ENCODE measurements at regions not wholly inside any gene's neighbourhood (a gene's known extent, or its start where the extent isn't known, plus 50 kb on each side); places are given as distances from the start of the nearest gene placed in this dataset.
"Not testable (repeated sequence)": the region's sequence is repeated elsewhere in the genome, so short reads cannot be mapped to it uniquely, and the experiment has no call there.

DNA sequence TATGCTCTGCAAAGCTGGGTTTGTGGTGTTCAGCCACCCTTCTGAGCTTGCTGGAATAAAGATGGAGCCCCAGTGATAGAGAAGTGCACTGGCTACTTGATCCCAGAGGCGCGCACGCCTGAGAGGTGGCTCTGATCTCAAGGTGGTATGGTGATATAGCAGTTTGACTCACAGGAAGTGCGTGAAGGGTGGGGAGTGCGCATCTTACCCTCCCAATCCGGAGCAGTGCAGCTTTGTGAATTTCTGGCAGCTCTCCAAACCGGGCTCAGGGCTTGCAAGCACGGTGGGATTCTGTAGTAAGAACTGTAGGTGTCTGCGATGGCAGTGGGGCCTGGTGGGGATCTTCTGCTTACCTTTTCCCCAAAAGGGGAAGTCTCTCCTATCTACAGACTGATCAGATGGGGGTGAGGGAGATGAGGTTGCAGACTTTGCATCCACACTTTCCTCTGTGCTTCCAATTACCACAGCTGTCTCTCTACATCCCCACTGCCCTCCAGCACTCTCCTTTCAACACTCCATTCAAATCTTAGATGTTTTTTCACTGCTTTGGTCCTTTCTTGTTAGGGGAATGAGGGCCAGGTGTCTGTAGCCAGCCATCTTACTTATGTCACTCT is 197.4 kb upstream of the SLC38A2 start:
- H3K27me3 Mint-ChIP-seq, result no peaks in the 10 kb centered on the region
- POLR2A ChIA-PET, result no interaction called here
- CTCF ChIA-PET, result no interaction called here

DNA sequence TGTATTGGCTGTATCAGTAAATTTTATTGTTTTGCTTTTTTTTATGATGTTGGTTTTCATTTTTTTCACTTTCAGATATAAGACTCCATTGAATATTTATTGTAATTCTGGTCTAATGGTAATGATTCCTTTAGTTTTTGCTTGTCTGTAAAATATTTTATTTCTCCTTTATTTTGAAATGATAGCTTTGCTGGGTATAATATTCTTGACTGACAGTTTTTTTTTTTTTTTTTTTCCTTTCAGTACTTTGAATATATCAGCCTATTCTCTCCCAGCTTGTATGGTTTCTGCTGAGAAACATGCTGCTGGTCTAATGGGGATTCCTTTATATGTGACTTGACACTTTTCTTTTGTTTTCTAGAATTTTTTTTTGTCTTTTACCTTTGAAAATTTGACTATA is 195.1 kb upstream of the SLC38A2 start:
- H3K4me3 ChIP-seq (ENCODE audit: control insufficient read depth in 1 of 2, extremely low read depth in 1 of 2, low read length in 1 of 2), result no peak overlapping the region
- H3K9me3 ChIP-seq, result peaks cover 8% of the 10 kb centered on the region
- H3K9me3 Mint-ChIP-seq, result peaks cover 10 to 46% (median 23%) of the 10 kb centered on the region in 3 donors
- H3K4me3 Mint-ChIP-seq, result no peak overlapping the region
- H3K4me1 ChIP-seq (ENCODE audit: control insufficient read depth in 1 of 2, extremely low read depth in 1 of 2, insufficient read depth in 2 of 2, low read length in 2 of 2), result peaks cover 0 to 3% of the 10 kb centered on the region in 2 experiments
- no peaks in the 10 kb centered on the region for H3K36me3 ChIP-seq (ENCODE audit: control insufficient read depth in 2 of 2, extremely low read depth in 1 of 2, insufficient read depth in 1 of 2, low read length in 1 of 2)
- ATAC-seq (replicated peaks in 1 of 4), result no peak
- H3K27me3 Mint-ChIP-seq, result no peaks in the 10 kb centered on the region
- ChIA-PET CTCF (interaction anchor here (0.6 to 1.1 kb wide), 3 partner anchors 52 to 996 kb away, joined by 3 read pairs; no protein-coding TSS in a partner anchor), POLR2A (interaction anchor here (0.6 kb wide), 2 partner anchors 731 to 883 kb away, joined by 3 read pairs; no protein-coding TSS in a partner anchor)
- H3K27ac ChIP-seq (ENCODE audit: low read length), result no peak overlapping the region
- H3K27me3 ChIP-seq (replicated peaks in 1 of 2; ENCODE audit: control insufficient read depth in 2 of 2, extremely low read depth in 1 of 2, insufficient read depth in 2 of 2, low read length in 1 of 2), result peaks cover 0 to 5% of the 10 kb centered on the region in 2 experiments
- H3K4me1 Mint-ChIP-seq, result peaks cover 0 to 4% (median 3%) of the 10 kb centered on the region in 3 donors
- H3K36me3 Mint-ChIP-seq, result peaks cover 33% of the 10 kb centered on the region
- H3K27ac Mint-ChIP-seq, result no peak overlapping the region
- no peak for DNase-seq

More for the DNA sequence above, 197.4 kb upstream of the SLC38A2 start:
- no peaks in the 10 kb centered on the region for H3K4me1 Mint-ChIP-seq
- ATAC-seq (replicated peaks in 1 of 4) (no peak), DNase-seq (no peak)
- WGBS (ENCODE audit: insufficient coverage), result 90% methylated on average over 6 of the region's 9 CpGs
- peaks cover 8% of the 10 kb centered on the region for H3K9me3 ChIP-seq
- peaks cover 28% of the 10 kb centered on the region for H3K36me3 Mint-ChIP-seq
- peaks cover 0 to 5% of the 10 kb centered on the region in 2 experiments for H3K27me3 ChIP-seq (replicated peaks in 1 of 2; ENCODE audit: control insufficient read depth in 2 of 2, extremely low read depth in 1 of 2, insufficient read depth in 2 of 2, low read length in 1 of 2)
- H3K4me1 ChIP-seq (ENCODE audit: control insufficient read depth in 1 of 2, extremely low read depth in 1 of 2, insufficient read depth in 2 of 2, low read length in 2 of 2), result no peaks in the 10 kb centered on the region
- no peak overlapping the region for H3K27ac Mint-ChIP-seq
- no peak overlapping the region for H3K4me3 Mint-ChIP-seq
- H3K36me3 ChIP-seq (ENCODE audit: control insufficient read depth in 2 of 2, extremely low read depth in 1 of 2, insufficient read depth in 1 of 2, low read length in 1 of 2), result no peaks in the 10 kb centered on the region
- no peak overlapping the region for H3K4me3 ChIP-seq (ENCODE audit: control insufficient read depth in 1 of 2, extremely low read depth in 1 of 2, low read length in 1 of 2)
- H3K27ac ChIP-seq (ENCODE audit: low read length), result no peak overlapping the region
- peaks cover 10 to 37% (median 21%) of the 10 kb centered on the region in 3 donors for H3K9me3 Mint-ChIP-seq

DNA sequence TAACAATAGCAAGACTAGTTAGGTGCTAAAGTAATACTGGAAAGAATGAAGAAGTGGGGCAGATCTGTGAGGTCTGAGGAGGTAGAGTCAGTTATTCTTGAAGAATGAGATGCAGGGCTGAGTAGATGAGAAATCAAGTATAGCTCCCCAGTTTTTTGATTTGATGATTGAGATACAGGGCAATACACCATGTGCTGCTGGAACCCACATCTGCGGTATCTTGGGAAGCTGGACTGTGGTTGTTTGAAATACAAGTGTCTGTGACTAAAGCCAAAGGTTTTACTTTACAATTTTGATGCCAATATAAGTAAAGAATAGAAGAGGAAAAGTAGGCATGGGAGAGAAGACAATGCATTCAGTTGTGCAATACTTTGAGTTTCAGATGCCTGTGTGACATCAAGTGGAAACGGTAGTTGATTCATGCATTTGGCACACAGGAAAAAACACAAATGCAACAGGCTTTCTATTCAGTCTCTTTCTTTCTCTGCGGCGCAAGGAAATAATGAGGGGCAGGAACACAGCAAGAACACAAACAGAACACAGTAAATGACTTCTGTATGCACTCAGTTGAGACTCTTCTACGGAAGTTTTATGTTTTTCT is 190.2 kb upstream of the SLC38A2 start:
- ChIA-PET CTCF (no interaction called here), POLR2A (no interaction called here)
- Mint-ChIP-seq H3K27me3 (no peaks in the 10 kb centered on the region), H3K27ac (no peak overlapping the region), H3K4me3 (no peak overlapping the region), H3K36me3 (peaks cover 25% of the 10 kb centered on the region), H3K4me1 (peaks cover 0 to 7% (median 4%) of the 10 kb centered on the region in 3 donors), H3K9me3 (peaks cover 8 to 35% (median 21%) of the 10 kb centered on the region in 3 donors)
- peaks cover 4% of the 10 kb centered on the region for H3K9me3 ChIP-seq
- ATAC-seq (replicated peaks in 1 of 4), result no peak
- H3K27ac ChIP-seq (ENCODE audit: low read length), result no peak overlapping the region
- WGBS (ENCODE audit: insufficient coverage), result 25% methylated on average over 1 of the region's 5 CpGs
- H3K36me3 ChIP-seq (ENCODE audit: control insufficient read depth in 2 of 2, extremely low read depth in 1 of 2, insufficient read depth in 1 of 2, low read length in 1 of 2), result no peaks in the 10 kb centered on the region
- H3K4me1 ChIP-seq (ENCODE audit: control insufficient read depth in 1 of 2, extremely low read depth in 1 of 2, insufficient read depth in 2 of 2, low read length in 2 of 2), result peaks cover 0 to 5% of the 10 kb centered on the region in 2 experiments
- H3K27me3 ChIP-seq (replicated peaks in 1 of 2; ENCODE audit: control insufficient read depth in 2 of 2, extremely low read depth in 1 of 2, insufficient read depth in 2 of 2, low read length in 1 of 2), result no peaks in the 10 kb centered on the region
- no peak for DNase-seq
- no peak overlapping the region for H3K4me3 ChIP-seq (ENCODE audit: control insufficient read depth in 1 of 2, extremely low read depth in 1 of 2, low read length in 1 of 2)

DNA sequence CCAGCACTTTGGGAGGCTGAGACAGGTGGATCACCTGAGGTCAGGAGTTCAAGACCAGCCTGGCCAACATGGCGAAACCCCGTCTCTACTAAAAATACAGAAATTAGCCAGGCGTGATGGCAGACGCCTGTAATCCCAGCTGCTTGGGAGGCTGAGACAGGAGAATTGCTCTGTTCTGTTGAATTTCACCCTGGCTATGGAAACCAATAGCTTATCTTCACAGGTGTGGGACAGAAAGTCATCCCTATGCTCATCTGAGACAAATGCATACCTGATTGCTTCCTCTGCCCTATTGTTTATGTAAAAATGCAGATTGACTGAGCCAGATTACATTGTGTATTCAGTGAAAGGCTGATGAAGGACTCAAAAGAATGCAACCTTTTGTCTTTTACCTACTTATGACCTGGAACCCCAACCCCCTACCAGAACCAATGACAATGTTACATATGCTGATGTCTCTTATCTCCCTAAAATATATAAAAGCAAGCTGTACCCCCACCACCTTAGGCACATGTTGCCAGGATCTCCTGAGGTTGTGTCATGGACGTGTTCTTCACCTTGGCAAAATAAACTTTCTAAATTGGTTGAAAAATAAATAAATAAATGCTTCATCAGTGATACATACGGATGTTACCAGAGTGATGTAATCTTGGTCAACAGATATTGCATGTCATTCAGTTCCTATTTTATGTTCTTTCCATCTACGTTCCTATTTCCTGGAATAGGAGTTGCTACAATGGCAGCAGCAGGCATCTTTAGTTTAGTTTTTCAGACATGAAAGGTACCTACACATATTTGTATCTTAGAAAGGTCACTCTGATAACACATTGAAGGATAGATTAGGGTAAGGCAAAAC is 189.4 kb upstream of the SLC38A2 start:
- H3K4me3 ChIP-seq (ENCODE audit: control insufficient read depth in 1 of 2, extremely low read depth in 1 of 2, low read length in 1 of 2); H3K27ac Mint-ChIP-seq; H3K27ac ChIP-seq (ENCODE audit: low read length); H3K4me3 Mint-ChIP-seq; H3K36me3 ChIP-seq (ENCODE audit: control insufficient read depth in 2 of 2, extremely low read depth in 1 of 2, insufficient read depth in 1 of 2, low read length in 1 of 2); H3K4me1 ChIP-seq (ENCODE audit: control insufficient read depth in 1 of 2, extremely low read depth in 1 of 2, insufficient read depth in 2 of 2, low read length in 2 of 2); DNase-seq; POLR2A ChIA-PET; ATAC-seq (replicated peaks in 1 of 4); H3K27me3 ChIP-seq (replicated peaks in 1 of 2; ENCODE audit: control insufficient read depth in 2 of 2, extremely low read depth in 1 of 2, insufficient read depth in 2 of 2, low read length in 1 of 2); H3K9me3 ChIP-seq; H3K27me3 Mint-ChIP-seq; H3K4me1 Mint-ChIP-seq: not testable (repeated sequence)
- whole genome bisulfite sequencing (ENCODE audit: insufficient coverage), result 86% methylated on average over 1 of the region's 7 CpGs
- Mint-ChIP-seq H3K9me3 (peaks cover 9 to 27% (median 15%) of the 10 kb centered on the region in 3 donors), H3K36me3 (peaks cover 21% of the 10 kb centered on the region)
- CTCF ChIA-PET, result interaction anchor here in 1 of 2 donors (0.7 kb wide), 1 partner anchor 436 kb away, joined by 3 read pairs; no protein-coding TSS in a partner anchor

DNA sequence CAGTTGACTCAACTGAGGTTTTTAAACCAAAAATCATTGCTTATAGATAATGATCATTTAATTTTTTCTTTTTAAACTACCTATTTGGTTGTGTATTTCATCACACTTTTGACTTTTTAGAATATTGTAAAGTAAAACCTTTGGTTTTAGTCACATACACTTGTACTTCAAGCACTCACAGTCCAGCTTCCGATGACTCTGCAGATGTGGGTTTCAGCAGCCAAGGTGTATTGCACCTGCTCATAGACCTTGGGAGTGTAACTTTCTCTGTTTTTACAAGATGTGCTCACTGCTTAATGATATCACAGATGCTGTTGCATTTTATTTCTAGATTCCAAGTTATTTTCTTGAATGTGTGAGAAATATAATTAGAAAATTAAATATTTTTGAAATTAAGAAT is 188.3 kb upstream of the SLC38A2 start:
- Mint-ChIP-seq H3K27me3 (no peaks in the 10 kb centered on the region), H3K9me3 (peaks cover 4 to 19% (median 9%) of the 10 kb centered on the region in 3 donors), H3K36me3 (peaks cover 14% of the 10 kb centered on the region), H3K4me3 (no peak overlapping the region), H3K4me1 (peaks cover 0 to 7% (median 4%) of the 10 kb centered on the region in 3 donors), H3K27ac (no peak overlapping the region)
- Histone ChIP-seq H3K27ac (ENCODE audit: low read length) (no peak overlapping the region), H3K4me3 (ENCODE audit: control insufficient read depth in 1 of 2, extremely low read depth in 1 of 2, low read length in 1 of 2) (no peak overlapping the region), H3K9me3 (no peaks in the 10 kb centered on the region), H3K36me3 (ENCODE audit: control insufficient read depth in 2 of 2, extremely low read depth in 1 of 2, insufficient read depth in 1 of 2, low read length in 1 of 2) (no peaks in the 10 kb centered on the region), H3K4me1 (ENCODE audit: control insufficient read depth in 1 of 2, extremely low read depth in 1 of 2, insufficient read depth in 2 of 2, low read length in 2 of 2) (peaks cover 0 to 5% of the 10 kb centered on the region in 2 experiments), H3K27me3 (replicated peaks in 1 of 2; ENCODE audit: control insufficient read depth in 2 of 2, extremely low read depth in 1 of 2, insufficient read depth in 2 of 2, low read length in 1 of 2) (no peaks in the 10 kb centered on the region)
- no peak for ATAC-seq (replicated peaks in 1 of 4)
- CTCF ChIA-PET, result no interaction called here
- WGBS (ENCODE audit: insufficient coverage), result no CpG with 5 or more reads among the region's 1 CpG
- POLR2A ChIA-PET, result interaction anchor here in 1 of 2 donors (0.5 kb wide), 1 partner anchor 437 kb away, joined by 3 read pairs; no protein-coding TSS in a partner anchor
- DNase-seq, result no peak

DNA sequence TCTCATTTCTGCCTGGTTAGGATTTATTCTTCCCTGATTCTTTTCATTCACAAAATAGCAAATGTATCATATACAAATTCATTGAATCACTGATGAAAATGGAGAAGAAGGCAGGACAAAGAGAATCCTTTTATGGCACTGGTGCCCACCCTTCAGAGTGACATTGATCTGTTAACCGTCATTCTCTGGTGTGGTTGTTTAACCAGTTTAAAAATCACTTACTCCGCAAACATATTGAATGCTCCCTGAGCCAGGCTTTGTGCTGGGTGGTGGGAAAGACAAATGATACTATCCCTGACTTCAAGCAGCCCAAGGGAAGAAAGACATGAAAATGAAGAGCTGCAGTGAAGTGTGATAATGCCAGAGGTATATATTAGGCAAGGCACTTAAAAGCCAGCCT is 187.5 kb upstream of the SLC38A2 start:
- H3K4me1 Mint-ChIP-seq, result peaks cover 0 to 7% (median 4%) of the 10 kb centered on the region in 3 donors
- Histone ChIP-seq H3K4me1 (ENCODE audit: control insufficient read depth in 1 of 2, extremely low read depth in 1 of 2, insufficient read depth in 2 of 2, low read length in 2 of 2) (peaks cover 0 to 5% of the 10 kb centered on the region in 2 experiments), H3K9me3 (no peaks in the 10 kb centered on the region), H3K27ac (ENCODE audit: low read length) (no peak overlapping the region), H3K4me3 (ENCODE audit: control insufficient read depth in 1 of 2, extremely low read depth in 1 of 2, low read length in 1 of 2) (no peak overlapping the region), H3K36me3 (ENCODE audit: control insufficient read depth in 2 of 2, extremely low read depth in 1 of 2, insufficient read depth in 1 of 2, low read length in 1 of 2) (no peaks in the 10 kb centered on the region), H3K27me3 (replicated peaks in 1 of 2; ENCODE audit: control insufficient read depth in 2 of 2, extremely low read depth in 1 of 2, insufficient read depth in 2 of 2, low read length in 1 of 2) (no peaks in the 10 kb centered on the region)
- ChIA-PET POLR2A (no interaction called here), CTCF (no interaction called here)
- no peak for DNase-seq
- ATAC-seq (replicated peaks in 1 of 4), result no peak
- H3K4me3 Mint-ChIP-seq, result no peak overlapping the region
- peaks cover 3 to 11% (median 4%) of the 10 kb centered on the region in 3 donors for H3K9me3 Mint-ChIP-seq
- WGBS (ENCODE audit: insufficient coverage), result no CpG with 5 or more reads among the region's 2 CpGs
- no peak overlapping the region for H3K27ac Mint-ChIP-seq
- H3K27me3 Mint-ChIP-seq, result no peaks in the 10 kb centered on the region
- peaks cover 7% of the 10 kb centered on the region for H3K36me3 Mint-ChIP-seq
